ENCODE measurements at regions not wholly inside any gene's neighbourhood (a gene's known extent, or its start where the extent isn't known, plus 50 kb on each side); places are given as distances from the start of the nearest gene placed in this dataset.

DNA sequence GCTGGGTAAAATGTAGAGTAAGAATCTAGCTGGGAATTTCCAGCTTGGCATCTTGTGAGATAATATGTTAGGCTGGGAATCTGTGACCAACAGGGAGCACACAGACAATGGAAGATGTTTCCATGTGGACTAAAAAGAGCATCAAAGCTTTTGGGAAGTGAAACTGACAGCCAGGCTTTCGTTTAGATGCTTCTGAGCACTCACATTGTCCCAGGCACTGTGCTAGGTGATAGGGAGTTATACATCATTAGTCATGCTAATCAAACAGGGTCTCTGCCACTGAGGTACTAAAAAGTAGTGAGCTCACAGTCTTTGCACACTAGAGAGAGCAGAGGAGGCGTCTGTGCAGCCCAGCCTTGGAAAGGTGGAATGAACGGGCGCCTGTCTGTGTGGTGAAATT, 101.9 kb upstream of the SCOC start:
- DNase-seq = peak; percentile 7

DNA sequence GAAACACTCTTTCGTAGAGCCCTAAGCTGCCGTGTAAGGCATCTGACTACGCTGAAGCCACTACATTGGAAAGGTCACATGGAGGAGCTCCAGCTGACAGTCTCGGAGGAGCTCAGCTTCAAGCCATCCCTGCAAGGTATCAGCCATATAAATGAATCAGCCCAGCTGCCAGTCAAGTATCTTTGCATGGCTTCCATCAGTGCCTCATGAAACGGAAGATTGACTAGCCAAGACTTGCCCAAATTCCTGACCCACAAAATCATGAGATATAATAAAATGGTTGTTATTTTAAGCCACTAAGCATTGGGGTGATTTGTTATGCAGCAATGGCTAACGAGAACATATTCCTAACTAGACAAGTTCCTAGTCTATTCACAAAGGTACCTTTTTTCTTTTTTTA, 104.1 kb upstream of the SCOC start:
- no peak for DNase-seq

DNA sequence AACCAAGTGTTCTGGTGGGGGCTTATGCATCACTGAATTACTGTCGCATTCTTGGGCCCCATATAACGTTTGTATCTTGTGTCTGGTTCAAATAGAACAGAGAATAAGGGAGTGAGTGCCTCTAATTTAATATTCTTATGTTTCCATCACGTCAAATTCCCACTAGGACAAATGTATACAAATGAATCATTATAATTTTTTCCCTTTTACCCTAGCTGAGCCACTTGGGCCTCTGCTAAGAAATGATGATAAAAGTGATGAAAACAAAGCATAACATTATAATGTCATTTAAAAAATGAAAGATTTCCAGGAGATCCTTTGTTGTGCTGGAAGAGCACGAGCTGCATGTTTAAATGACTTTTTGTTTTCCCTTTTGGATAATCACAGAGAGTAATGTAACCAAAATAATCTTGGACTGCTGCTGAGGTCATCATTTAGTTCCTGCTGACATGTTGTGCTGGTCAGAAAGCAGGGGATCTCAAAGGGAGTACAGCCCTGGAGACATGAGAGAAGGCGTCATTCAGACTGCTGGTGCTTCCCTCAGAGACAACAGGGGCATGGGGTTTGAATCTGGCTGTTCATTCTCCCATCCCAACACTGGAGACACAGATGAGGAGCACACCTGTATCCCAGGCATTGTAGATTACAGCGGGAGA, 105.1 kb upstream of the SCOC start:
- DNase-seq = no peak

DNA sequence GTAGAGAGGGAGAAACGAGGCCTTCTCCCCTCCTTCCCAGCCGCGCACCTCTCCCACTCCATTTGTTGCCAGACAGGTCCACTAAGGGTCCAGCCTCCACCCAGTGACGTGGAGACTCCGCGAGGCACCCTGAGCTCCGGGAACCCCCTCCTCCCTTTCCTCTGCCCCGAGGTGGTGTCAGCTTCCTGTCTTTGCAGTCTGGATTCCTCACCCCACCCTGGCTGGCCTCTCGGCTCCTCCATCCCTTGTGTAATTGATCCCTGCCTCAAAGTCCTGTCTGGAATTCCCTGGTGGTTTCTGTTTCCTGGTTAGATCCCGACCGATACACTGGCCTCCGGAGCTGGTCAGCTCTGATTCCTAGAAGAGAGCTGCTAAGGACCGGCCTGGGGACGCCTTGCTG, 105.9 kb upstream of the SCOC start:
- DNase-seq = no peak

DNA sequence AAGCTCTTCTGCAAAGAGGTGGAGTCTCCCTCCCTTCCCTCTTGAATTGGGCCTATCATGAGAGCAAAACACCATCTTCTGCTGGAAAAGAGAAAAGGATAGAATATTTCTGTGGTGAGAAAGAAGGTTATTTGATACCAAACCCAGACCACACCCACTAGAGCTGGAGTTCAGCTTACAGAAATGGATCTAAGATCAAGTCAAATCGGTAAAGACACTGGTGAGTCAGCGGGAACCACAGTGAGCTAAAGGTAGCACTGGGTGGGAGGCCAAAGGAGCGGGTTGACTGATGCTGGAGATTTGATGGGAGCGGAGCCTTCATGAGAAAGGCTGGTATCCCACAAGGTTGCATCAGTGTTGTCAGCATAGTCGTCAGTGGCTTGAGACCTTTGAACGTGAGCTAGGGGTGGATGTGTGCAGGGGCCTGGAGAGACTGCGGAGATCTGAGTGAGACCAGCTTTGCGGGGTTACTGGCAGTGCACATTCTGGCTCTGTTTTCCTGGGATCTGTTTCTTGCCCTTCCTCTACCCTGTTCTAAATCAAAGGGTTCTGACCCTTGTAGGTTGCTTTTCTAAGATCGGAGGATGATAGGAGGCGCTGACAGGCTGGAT, 106.4 kb upstream of the SCOC start:
- no peak for DNase-seq

DNA sequence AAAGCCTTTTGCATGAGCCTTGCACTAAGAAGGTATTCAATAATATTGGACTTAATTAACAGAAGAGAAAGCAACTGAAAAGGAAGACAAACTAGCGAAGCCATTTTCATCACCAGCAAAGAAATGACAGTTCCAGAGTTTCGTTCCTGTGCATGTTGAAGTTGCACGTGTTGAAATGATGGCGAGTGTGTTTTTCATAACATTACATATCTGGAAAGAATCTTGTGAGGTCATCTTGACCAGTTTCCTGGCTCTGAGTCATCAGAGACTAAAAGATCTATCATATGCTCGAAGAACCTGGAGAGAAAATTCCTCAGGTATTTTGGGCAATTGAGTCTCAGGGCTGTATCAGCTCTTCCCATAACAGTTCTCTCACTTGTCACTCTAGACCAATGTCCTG, 106.2 kb upstream of the MAML3 start:
- no peak for DNase-seq

DNA sequence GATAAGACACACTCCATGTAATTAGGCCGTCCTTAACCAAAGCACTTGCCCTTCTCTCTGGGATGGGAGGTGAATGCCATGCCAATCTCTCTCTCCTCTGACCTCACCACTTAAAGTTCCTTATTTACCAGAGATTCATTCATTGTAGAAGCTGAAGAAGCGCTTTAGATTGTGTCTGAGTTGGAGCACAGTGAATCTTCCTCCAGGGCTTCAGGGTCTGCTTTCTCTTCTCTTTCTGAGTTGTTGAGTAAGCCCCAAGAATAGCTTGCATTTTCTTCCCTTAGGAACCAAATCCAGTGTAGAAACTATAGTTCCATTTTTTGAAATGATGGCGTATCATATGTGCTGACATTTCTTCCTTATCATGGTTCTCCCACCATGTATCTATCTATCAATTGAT, 104.5 kb upstream of the MAML3 start:
- DNase-seq = no peak

DNA sequence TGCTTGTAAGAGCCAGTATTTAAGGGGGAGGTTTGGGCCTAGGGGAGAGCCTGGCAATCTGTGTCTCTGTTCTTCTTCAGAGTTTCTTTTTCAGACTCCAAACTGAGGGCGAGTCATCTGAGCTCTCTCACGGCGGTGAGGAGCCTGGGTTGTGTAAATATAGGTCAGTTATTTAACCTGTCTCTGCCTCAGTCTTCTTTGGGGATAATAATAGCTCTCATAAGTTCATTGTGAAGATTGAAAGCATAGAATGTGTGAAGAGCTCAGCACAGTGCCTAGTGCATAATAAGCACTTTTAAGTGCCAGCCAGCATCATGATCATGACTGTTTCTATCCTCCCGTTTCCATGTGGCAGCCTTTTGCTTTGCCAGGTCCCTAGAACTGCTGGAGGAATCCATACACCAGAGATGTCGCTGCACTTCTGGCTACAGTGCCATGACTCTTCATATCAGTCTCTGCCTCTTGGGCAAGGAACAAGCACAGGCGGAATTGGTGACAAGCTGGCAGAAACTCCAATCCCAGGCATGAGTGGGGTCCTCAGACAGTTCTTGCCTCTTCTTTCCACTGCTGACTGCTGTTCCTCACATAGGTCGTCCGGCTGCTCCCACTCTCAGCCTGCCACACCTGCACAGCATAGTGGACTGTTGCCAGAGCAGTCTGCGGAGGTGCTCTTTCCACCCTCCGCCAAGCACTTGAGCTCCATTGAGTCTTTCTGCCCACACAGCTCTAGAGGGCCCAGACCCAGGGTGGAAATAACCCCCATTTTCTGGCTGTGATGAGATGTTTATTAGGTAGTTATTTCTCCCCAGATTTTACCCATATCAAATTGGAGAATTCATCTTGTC, 103.7 kb upstream of the MAML3 start:
- no peak for DNase-seq

DNA sequence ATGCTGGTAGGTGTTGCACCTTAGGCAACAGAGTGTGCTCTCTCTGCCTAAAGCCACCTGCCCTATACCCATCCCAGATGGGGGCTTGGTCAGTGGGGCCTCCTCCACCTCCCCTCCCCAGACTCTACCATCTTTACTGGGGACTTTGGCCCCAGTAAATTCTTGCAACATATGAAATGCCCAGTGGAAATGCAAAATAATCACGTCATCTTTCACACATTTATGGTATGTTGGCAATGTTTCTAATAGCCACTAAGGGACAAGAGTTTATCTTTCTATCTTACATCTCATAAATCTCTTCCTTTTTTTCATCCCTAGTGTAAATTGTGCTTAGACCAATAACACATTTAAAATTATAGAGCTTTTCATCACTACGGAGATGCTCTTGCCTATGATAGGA, 103.0 kb upstream of the MAML3 start:
- DNase-seq = no peak

DNA sequence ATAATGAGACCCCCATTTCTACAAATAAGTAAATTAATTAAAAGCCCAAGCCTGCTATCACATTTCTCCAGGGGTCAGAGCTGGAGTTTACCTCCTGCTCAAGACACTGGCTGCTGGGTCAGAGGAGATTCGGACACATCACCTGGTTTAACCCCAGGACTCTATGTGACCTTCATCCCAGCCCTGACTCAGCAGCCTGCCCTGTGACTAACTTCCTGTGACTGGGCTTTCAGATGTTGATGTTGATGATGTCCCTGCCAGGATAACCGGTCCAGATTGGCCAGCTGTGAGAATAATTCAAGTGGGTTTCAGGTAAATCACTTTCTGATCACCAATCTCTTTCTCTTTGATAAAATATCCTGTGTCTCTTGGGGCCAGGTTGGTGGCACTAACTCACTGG, 102.4 kb upstream of the MAML3 start:
- peak; percentile 20 for DNase-seq

DNA sequence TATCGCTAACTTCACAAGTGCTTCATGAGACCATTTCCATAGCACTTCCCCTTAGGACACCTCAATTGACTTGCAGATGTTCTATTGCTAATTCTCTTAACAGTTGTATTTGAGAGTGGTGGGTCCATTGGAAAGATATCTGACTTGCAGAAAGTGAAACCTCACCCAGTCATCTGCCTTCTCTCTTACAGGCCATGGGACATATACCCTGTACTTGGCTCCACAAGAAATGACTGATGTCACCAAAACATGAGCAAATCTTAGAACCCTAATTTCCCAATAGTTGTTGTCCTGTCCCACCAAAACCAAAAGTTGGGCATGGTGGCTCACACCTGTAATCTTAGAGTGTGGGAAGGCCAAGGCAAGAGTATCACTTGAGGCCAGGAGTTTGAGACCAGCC, 101.9 kb upstream of the MAML3 start:
- DNase-seq = no peak

DNA sequence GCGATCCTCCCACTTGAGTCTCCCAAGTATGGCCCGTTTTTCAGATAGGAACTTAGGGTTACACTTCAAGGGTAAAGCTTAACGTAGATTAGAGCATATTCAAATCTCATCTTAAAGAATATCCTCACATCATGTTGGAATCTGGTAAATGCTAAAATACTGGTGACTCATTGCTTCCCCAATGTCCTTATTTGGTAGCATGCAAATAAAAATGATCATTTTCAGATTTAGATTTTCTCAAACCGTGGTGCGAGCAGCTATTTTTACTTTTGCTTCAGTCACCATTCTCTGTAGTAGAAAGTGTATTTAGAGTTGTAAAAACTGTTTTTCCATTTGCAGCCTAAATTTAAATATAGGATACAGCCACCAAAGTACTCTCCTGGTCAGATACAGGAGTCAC, 101.5 kb upstream of the MAML3 start:
- no peak for DNase-seq

DNA sequence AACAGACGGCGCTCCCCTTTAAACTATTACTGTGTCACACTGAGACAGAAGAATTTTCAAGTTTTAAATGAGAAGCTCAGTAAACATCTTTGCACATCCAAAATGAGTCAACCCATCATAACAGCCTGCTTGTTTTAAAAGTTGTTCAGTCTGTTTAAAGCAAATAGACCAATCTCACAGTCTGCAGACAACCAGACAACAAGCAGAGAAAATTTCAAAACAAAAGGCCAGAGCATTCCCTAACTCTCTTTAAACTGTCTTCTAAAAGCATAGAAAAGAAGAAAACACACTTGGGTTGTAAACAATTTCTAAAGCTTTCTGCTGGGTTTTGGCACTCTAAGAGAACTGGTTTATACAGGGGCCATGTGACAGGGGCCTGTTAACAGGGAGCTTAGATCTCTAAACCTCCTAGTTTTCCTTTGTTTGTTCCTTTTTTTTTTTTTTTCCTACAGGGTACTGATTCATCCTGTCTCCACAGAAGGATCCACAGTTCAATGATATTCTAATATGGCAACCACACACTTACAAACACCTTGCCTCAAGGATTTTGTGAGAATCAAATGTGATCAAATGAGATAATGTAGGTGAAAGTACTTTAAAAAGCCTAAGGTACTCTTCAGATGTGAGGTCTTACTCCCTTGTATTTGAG, 100.8 kb upstream of the MAML3 start:
- no peak for DNase-seq

DNA sequence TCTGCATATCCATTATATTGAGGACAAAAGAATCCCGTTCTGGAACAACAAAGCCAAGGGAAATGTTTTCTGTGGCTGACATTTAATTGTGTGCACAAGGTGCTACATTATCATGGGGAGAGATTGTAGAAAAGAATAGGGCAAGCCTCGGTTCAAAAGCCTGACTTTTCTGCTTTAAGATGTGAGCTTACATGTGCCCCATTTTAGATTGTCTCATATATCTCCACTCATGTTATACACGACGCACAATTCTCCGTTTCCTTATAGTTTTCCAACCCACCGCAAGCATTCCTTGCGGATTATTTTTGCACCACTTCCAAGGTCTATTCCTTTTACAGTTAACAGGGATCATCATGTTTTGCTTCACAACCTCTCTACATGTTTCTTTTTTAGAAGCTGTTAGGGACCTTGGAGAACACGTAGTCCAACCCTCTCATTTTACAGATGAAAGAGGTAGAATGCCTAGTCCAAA, 99.6 kb upstream of the MAML3 start:
- no peak for DNase-seq

DNA sequence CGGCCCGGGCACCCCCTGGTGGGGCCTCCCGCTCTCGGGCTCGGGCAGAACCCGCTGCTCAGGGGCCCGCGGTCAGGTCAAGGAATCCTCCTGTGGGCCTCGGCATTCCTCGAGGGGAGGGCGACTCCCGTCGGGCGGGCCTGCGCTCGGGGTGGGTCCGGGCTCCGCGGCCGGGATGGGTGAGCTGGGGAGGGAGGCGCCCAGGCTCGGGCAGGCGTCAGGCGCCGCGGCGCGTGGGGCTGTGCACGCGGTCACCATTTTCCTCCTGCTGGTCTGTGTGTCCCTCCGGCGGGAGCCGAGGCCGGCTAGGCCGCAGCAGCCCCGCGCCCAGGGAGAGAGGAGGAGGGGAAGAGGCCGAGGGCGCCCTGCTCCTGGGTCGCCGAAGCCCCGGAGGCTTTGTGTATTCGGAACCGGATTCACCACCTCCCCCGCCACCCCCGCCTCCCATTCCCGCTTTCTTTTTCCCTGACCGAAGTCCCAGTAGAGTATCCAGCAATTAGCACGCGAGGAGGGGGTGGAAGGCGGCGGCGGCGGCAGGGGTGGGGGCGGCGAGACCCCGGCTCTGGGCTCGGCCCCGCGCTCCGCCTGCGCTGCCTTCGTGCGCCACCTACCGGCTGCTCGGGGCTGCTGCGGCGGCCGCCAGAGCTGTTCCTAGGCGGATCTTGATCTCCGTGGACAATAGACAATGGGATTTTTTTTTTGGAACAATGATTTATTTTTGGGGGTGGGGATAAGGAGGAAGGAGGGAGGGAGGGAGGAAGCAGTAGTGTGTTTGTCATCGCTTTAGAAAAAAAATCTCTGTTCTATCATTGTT, 99.0 kb upstream of the MAML3 start:
- DNase-seq = peak; percentile 38

DNA sequence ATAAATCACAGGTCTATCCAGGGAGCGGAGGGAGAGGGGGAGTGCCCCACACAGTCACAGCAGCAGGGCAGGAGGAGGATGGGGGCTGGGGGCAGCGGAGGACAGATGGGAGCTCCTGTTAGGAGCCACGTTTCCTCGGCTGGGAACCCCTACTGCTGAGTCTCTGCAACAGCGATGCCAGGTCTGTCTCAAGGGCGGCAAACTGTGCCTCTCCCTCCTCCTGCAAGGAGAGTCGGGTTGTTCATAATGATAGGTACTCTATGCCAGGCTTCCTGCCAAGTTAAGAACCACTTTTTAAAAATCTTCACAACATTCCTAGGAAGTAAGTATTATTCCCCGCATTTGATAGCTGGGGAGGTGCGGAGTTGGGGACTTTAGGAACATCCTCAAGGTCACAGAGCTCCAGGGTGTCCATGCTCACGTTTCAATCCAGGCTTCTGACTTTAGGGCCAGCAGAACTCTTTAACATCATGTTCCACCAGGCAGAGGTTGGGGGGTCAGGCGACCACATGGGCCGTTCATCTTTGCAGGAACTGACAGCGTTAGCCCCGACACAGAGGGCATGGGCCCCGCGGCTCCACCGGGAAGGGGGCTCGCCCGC, 98.3 kb upstream of the MAML3 start:
- no peak for DNase-seq

DNA sequence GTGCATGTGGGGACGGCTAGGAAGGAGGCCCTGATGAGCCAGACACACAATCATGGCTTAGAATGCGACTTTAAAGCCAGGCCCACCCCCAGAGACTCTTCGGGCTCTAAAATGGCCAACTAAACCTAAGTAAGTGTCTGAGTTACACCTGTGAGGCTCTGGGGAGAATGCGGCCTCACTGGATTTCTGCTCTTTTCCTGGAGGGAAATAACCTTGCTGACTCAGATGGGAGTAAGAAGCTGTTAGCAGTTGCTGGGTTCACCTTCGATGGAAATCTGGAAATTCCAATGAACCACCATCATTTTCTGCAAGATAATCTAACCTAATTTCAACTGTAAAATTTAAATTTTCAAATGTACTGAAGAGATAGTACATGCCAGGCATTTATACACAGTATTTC, 97.6 kb upstream of the MAML3 start:
- no peak for DNase-seq

DNA sequence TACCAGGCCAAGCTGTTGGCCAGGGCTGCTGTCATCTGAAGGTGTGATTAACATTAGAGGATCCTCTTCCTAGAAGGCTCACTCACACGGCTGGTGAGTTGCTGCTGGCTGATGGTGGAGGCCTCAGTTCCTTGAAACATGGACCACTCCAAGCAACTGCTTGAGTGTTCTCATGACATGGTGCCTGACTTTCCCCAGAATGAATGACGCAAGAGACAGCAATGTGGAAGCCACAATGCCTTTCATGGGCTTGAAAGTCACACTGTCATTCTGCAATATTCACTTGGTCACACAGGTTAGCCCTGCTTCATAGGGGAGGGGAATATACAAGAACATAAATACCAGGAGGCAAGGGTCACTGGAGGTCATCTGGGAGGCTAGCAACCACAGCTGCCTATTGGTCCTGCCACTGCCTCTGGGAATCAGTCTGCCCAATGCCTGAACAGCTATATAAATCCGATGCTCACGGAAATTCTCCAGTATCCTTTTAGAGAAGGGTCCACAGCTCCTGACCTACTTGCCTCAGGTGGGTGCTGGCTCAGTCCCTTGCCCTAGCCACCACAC, 97.1 kb upstream of the MAML3 start:
- DNase-seq = no peak

DNA sequence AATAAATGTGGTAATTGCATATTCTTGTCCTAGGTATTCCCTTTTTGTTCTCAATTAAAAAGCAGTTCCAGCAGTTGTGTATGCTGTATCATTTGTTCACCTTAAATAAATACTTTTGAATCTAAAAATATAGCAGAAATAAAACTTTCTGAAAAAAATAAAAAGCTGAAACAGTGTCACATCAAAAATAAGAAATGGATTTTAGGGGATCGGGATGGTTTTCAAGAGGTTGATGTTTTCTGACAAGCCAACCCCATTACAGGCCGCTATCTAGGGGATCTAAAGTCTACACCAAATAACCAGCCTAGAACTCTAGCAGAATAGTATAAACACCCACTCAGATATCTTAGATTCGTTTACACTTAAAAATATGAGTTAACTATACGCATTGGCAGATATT, 95.4 kb upstream of the MAML3 start:
- no peak for DNase-seq

DNA sequence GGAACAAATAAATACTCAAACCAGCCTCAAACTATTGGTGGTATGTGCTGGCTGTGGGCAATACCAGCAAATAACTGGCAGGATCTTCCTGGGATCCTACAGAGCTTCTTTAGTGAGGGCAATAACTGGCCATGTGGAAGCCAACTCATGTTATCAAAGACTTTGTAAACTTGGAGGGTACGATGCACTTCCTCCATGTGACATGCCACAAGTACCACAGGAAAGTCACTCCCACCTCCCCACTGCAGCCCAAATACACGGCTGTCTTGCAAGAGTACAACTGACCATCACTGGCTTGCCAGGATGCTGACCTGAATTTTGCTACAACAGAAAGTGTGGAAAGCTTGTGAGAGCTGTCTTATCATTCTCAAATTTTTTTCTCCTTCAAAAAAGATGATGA, 93.3 kb upstream of the MAML3 start:
- no peak for DNase-seq

DNA sequence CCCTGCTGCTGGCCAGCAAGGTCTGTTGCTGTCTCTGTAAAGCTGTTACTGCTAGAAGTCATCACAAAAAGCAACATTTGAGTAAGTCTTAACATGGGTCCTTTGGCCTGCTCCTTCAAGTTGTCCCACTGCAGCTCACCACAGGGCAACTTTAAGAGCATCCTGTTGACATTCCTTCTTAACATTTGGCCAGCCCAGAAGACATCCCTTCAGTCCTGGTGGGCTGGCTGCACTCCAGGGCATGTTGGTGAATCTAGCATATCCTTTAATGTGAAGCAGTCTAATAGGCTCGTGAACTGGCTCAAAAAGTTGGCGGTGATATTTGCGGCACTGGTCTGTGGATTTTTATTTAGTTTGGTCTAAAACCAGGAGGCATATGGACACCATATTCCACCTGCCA, 92.2 kb upstream of the MAML3 start:
- no peak for DNase-seq

DNA sequence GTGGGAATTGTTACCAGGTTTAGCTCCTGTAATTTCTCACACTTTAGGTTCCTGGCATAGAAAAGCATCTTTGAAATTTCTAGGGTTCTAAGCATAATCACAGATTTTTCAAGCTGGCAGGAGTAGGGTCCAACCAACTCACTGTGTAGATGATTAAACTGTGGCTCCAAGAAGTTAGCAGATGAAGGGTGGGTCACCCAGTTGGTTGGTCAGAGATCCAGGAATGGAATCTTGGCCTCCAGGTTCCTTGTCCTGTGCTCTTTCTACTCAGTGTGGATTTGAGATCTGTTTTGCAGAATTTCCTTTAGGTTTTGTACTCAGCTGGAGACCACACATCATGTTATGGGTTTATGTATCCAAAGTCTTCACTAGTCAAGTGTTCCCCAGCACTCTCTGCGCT, 90.3 kb upstream of the MAML3 start:
- DNase-seq = no peak

All from RPMI8226 (cell line).